ENCODE measurements at regions not wholly inside any gene's neighbourhood (a gene's known extent, or its start where the extent isn't known, plus 50 kb on each side); places are given as distances from the start of the nearest gene placed in this dataset.

- H3K4me3 ChIP-seq (ENCODE audit: low read depth, low read length): no peak overlapping the region
- DNase-seq (ENCODE audit: low read depth): no peak
Measured at GRCh38 chr12:30023186-30023585, 239.4 kb upstream of the TMTC1 start.

GRCh38 chr12:30021051-30021833 is 237.5 kb upstream of the TMTC1 start:
- no peak for TF ChIP-seq CTCF (IDR thresholded peaks at IDR 0.05; ENCODE audit: insufficient read depth, low read depth, low read length, missing control alignments)
- H3K4me3 ChIP-seq (ENCODE audit: low read depth, low read length): no peak overlapping the region

More at GRCh38 chr12:30023186-30023585, 239.4 kb upstream of the TMTC1 start:
- TF ChIP-seq CTCF (IDR thresholded peaks at IDR 0.05; ENCODE audit: insufficient read depth, low read depth, low read length, missing control alignments): no peak

GRCh38 chr12:30019366-30020140 is 235.8 kb upstream of the TMTC1 start:
- no peak for DNase-seq (ENCODE audit: low read depth)
- no peak overlapping the region for H3K4me3 ChIP-seq (ENCODE audit: low read depth, low read length)

More at GRCh38 chr12:30021051-30021833, 237.5 kb upstream of the TMTC1 start:
- no peak for DNase-seq (ENCODE audit: low read depth)

GRCh38 chr12:30016540-30017055 is 232.9 kb upstream of the TMTC1 start:
- H3K4me3 ChIP-seq (ENCODE audit: low read depth, low read length): no peak overlapping the region
- no peak for DNase-seq (ENCODE audit: low read depth)
- no peak for TF ChIP-seq CTCF (IDR thresholded peaks at IDR 0.05; ENCODE audit: insufficient read depth, low read depth, low read length, missing control alignments)

More at GRCh38 chr12:30019366-30020140, 235.8 kb upstream of the TMTC1 start:
- TF ChIP-seq CTCF (IDR thresholded peaks at IDR 0.05; ENCODE audit: insufficient read depth, low read depth, low read length, missing control alignments): no peak

- no peak for DNase-seq (ENCODE audit: low read depth)
- no peak for TF ChIP-seq CTCF (IDR thresholded peaks at IDR 0.05; ENCODE audit: insufficient read depth, low read depth, low read length, missing control alignments)
- H3K4me3 ChIP-seq (ENCODE audit: low read depth, low read length): no peak overlapping the region
Measured at GRCh38 chr12:30015631-30016337, 232.0 kb upstream of the TMTC1 start.

GRCh38 chr12:30014991-30015390 is 231.2 kb upstream of the TMTC1 start:
- no peak for TF ChIP-seq CTCF (IDR thresholded peaks at IDR 0.05; ENCODE audit: insufficient read depth, low read depth, low read length, missing control alignments)
- no peak for DNase-seq (ENCODE audit: low read depth)
- H3K4me3 ChIP-seq (ENCODE audit: low read depth, low read length): no peak overlapping the region
